H1 (cell line): ENCODE measurements at regions not wholly inside any gene's neighbourhood (a gene's known extent, or its start where the extent isn't known, plus 50 kb on each side); places are given as distances from the start of the nearest gene placed in this dataset.

ENCODE experiments used
- CTCF ChIA-PET: fragments of 300-600 bp; sonication (Branson Sonifier 250); formaldehyde crosslinking; loops from one replicate; lab custom pipeline; 2021; ENCODE audit not compliant: partially characterized antibody; lab: Charles Lee
- POLR2A ChIA-PET: fragments of 300-600 bp; sonication (Branson Sonifier 250); formaldehyde crosslinking; loops from one replicate; lab custom pipeline; 2021; ENCODE audit warnings: inconsistent platforms; ENCODE audit not compliant: partially characterized antibody; lab: Charles Lee
- DNase-seq, 2 experiments: peaks; one replicate each; pipeline versions ENCODE4 v3.0.0 to v3.0.0-alpha.2; 2010 to 2022; ENCODE audit warnings: low spot score in 2 of 2, low read depth in 1 of 2, mixed read lengths in 1 of 2
- FAIRE-seq: peaks from 2 replicates; lab custom pipeline; 2011; peaks lifted over from hg19 to GRCh38; lab: Jason Lieb, UNC
- H2AFZ ChIP-seq: 2 replicates; pipeline ENCODE4 v1.8.1; 2012; ENCODE audit warnings: low read length, inconsistent platforms
- H2AK5ac ChIP-seq: 2 replicates; pipeline ENCODE4 v1.6.1; 2013; ENCODE audit warnings: low read depth, low read length
- H2BK120ac ChIP-seq: replicated peaks from 2 replicates; pipeline ENCODE3; 2013; ENCODE audit warnings: low read depth, low read length, inconsistent platforms
- H2BK12ac ChIP-seq: 2 replicates; pipeline ENCODE4 v1.6.1; 2013; ENCODE audit warnings: low read depth, low read length
- H2BK15ac ChIP-seq: 2 replicates; pipeline ENCODE4 v1.6.1; 2013; ENCODE audit warnings: low read length
- H2BK20ac ChIP-seq: 2 replicates; pipeline ENCODE4 v1.6.1; 2013; ENCODE audit warnings: low read length
- H2BK5ac ChIP-seq: 2 replicates; pipeline ENCODE4 v1.6.1; 2013; ENCODE audit warnings: low read depth, low read length
- H3K14ac ChIP-seq: 2 replicates; pipeline ENCODE4 v1.6.1; 2013; ENCODE audit warnings: inconsistent platforms; ENCODE audit not compliant: insufficient read length
- H3K18ac ChIP-seq: 2 replicates; pipeline ENCODE4 v1.6.1; 2013; ENCODE audit warnings: low read length; ENCODE audit errors: extremely low read depth
- H3K23ac ChIP-seq: 2 replicates; pipeline ENCODE4 v1.6.1; 2013; ENCODE audit warnings: inconsistent platforms; ENCODE audit not compliant: insufficient read length
- H3K23me2 ChIP-seq: 2 replicates; pipeline ENCODE4 v1.6.1; 2013; ENCODE audit warnings: low read depth, low read length
- H3K27ac ChIP-seq: 2 replicates; pipeline ENCODE4 v1.6.1; 2011; ENCODE audit warnings: low read depth, low read length, inconsistent platforms
- H3K27me3 ChIP-seq, 4 experiments: replicated peaks in 1 of 4; 1 replicate in 1 of 4; 2 replicates in 3 of 4; pipeline versions ENCODE4 v1.6.1 to v1.8.1; 2011 to 2013; ENCODE audit warnings: low read length in 3 of 4, mild to moderate bottlenecking in 3 of 4, inconsistent platforms in 2 of 4, mixed read lengths in 2 of 4, moderate library complexity in 1 of 4; ENCODE audit not compliant: control insufficient read depth in 3 of 4, insufficient read depth in 3 of 4; ENCODE audit errors: extremely low read depth in 1 of 4
- H3K36me3 ChIP-seq, 4 experiments: 2 replicates each; pipeline versions ENCODE4 v1.6.1 to v1.8.1; 2011 to 2013; ENCODE audit warnings: mild to moderate bottlenecking in 4 of 4, low read length in 3 of 4, moderate library complexity in 2 of 4, control low read depth in 1 of 4, inconsistent platforms in 1 of 4; ENCODE audit not compliant: insufficient read depth in 4 of 4, control insufficient read depth in 2 of 4
- H3K4ac ChIP-seq: replicated peaks from 2 replicates; pipeline ENCODE3; 2013; ENCODE audit warnings: low read length, low read depth, mixed read lengths, inconsistent platforms; ENCODE audit not compliant: insufficient read length
- H3K4me1 ChIP-seq, 4 experiments: replicated peaks in 1 of 4; 1 replicate in 1 of 4; 2 replicates in 3 of 4; pipeline versions ENCODE4 v1.6.1 to v1.8.1; 2011 to 2013; ENCODE audit warnings: low read length in 3 of 4, inconsistent platforms in 2 of 4, mixed read lengths in 1 of 4; ENCODE audit not compliant: insufficient read depth in 4 of 4, control insufficient read depth in 3 of 4
- H3K4me2 ChIP-seq, 2 experiments: 2 replicates each; pipeline versions ENCODE4 v1.6.1 to v1.8.1; 2011 to 2013; ENCODE audit warnings: low read depth in 2 of 2, low read length in 2 of 2, control low read depth in 1 of 2, inconsistent platforms in 1 of 2, mild to moderate bottlenecking in 1 of 2; ENCODE audit not compliant: insufficient read depth in 1 of 2
- H3K4me3 ChIP-seq, 4 experiments: fragments of 200-600, 300-600 bp in 1 of 4; sonication (generic), shearing (Covaris generic), sonication (Bioruptor Twin) in 1 of 4; 2 replicates each; pipeline versions ENCODE4 v1.5.1 to v1.8.1; 2011 to 2016; ENCODE audit warnings: low read length in 4 of 4, low read depth in 3 of 4, control low read depth in 2 of 4, inconsistent platforms in 2 of 4, mild to moderate bottlenecking in 2 of 4, mixed read lengths in 1 of 4, moderate library complexity in 1 of 4; ENCODE audit not compliant: insufficient read depth in 2 of 4; ENCODE audit errors: extremely low read depth in 1 of 4
- H3K56ac ChIP-seq: replicated peaks from 2 replicates; pipeline ENCODE3; 2013; ENCODE audit warnings: low read depth, mild to moderate bottlenecking, mixed read lengths, low read length, inconsistent platforms; ENCODE audit not compliant: insufficient read length
- H3K79me1 ChIP-seq: 2 replicates; pipeline ENCODE4 v1.6.1; 2013; ENCODE audit warnings: low read depth, low read length, control low read depth
- H3K79me2 ChIP-seq, 2 experiments: 2 replicates each; pipeline versions ENCODE4 v1.6.1 to v1.8.1; 2012 to 2013; ENCODE audit warnings: low read length in 2 of 2, mild to moderate bottlenecking in 2 of 2, inconsistent platforms in 1 of 2; ENCODE audit not compliant: insufficient read depth in 2 of 2, control insufficient read depth in 1 of 2
- H3K9ac ChIP-seq, 4 experiments: replicated peaks in 1 of 4; 1 replicate in 1 of 4; 2 replicates in 3 of 4; pipeline versions ENCODE4 v1.6.1 to v1.8.1; 2011 to 2013; ENCODE audit warnings: low read depth in 3 of 4, low read length in 3 of 4, control low read depth in 2 of 4, mild to moderate bottlenecking in 2 of 4, moderate library complexity in 2 of 4, inconsistent platforms in 1 of 4; ENCODE audit errors: extremely low read depth in 1 of 4
- H3K9me3 ChIP-seq, 2 experiments: 2 replicates each; pipeline versions ENCODE4 v1.6.1 to v1.8.1; 2012 to 2013; ENCODE audit warnings: mild to moderate bottlenecking in 2 of 2, moderate library complexity in 2 of 2, control low read depth in 1 of 2, inconsistent platforms in 1 of 2, low read depth in 1 of 2, low read length in 1 of 2, mixed read lengths in 1 of 2; ENCODE audit not compliant: insufficient read depth in 2 of 2
- H4K20me1 ChIP-seq, 2 experiments: replicated peaks in 1 of 2; 2 replicates each; pipeline versions ENCODE3 to v1.8.1; 2011 to 2013; ENCODE audit warnings: inconsistent platforms in 2 of 2, low read length in 2 of 2, mild to moderate bottlenecking in 1 of 2; ENCODE audit not compliant: insufficient read depth in 2 of 2, control insufficient read depth in 1 of 2
- H4K5ac ChIP-seq: 2 replicates; pipeline ENCODE4 v1.6.1; 2013; ENCODE audit warnings: low read length, low read depth, mixed read lengths, inconsistent platforms; ENCODE audit not compliant: insufficient read length
- H4K8ac ChIP-seq: 2 replicates; pipeline ENCODE4 v1.8.0; 2013; ENCODE audit warnings: mild to moderate bottlenecking, moderate library complexity, low read length, inconsistent platforms; ENCODE audit not compliant: insufficient read depth; ENCODE audit errors: extremely low read depth
- H4K91ac ChIP-seq: replicated peaks from 2 replicates; pipeline ENCODE3; 2013; ENCODE audit warnings: low read length, mixed read lengths, inconsistent platforms; ENCODE audit not compliant: insufficient read length
- E2F6 ChIP-seq: IDR thresholded peaks from 2 replicates; pipeline ENCODE4 v1.6.1; 2012; ENCODE audit warnings: inconsistent platforms
- EP300 ChIP-seq, 2 experiments: IDR thresholded peaks; 1 replicate in 1 of 2; 2 replicates in 1 of 2; pipeline ENCODE4 v1.6.1; 2011 to 2012; ENCODE audit warnings: low read depth in 2 of 2, low read length in 2 of 2, mild to moderate bottlenecking in 2 of 2, borderline replicate concordance in 1 of 2, inconsistent platforms in 1 of 2, moderate library complexity in 1 of 2
- HDAC2 ChIP-seq, 2 experiments: fragments of 300-600 bp in 1 of 2; sonication (generic) in 1 of 2; IDR thresholded peaks; 2 replicates each; pipeline ENCODE4 v1.6.1; 2011 to 2012; ENCODE audit warnings: low read depth in 2 of 2, low read length in 2 of 2, mild to moderate bottlenecking in 2 of 2, moderate library complexity in 2 of 2, borderline replicate concordance in 1 of 2, inconsistent platforms in 1 of 2
- HDAC6 ChIP-seq: IDR thresholded peaks from one replicate; pipeline ENCODE4 v1.7.1; 2012; ENCODE audit warnings: low read depth, mild to moderate bottlenecking, inconsistent platforms, low read length, moderate library complexity
- KDM1A ChIP-seq: fragments of 200-600, 300-600 bp; sonication (generic); IDR thresholded peaks from 2 replicates; pipeline ENCODE4 v1.7.1; 2016; ENCODE audit warnings: mild to moderate bottlenecking, low read length, borderline replicate concordance
- RNF2 ChIP-seq: fragments of 200-900, 300-1000 bp; sonication (generic); IDR thresholded peaks from 2 replicates; pipeline ENCODE4 v1.7.1; 2016; ENCODE audit warnings: borderline replicate concordance, low read depth, mild to moderate bottlenecking, antibody characterized with exemption, low read length; ENCODE audit not compliant: poor library complexity, severe bottlenecking; ENCODE audit errors: missing control alignments
- SP4 ChIP-seq: IDR thresholded peaks from 2 replicates; pipeline ENCODE4 v1.6.1; 2012; ENCODE audit warnings: low read length, inconsistent platforms
- SRF ChIP-seq: IDR thresholded peaks from 2 replicates; pipeline ENCODE4 v1.6.1; 2011; ENCODE audit warnings: mild to moderate bottlenecking, low read depth, low read length, moderate library complexity
- TAF1 ChIP-seq: IDR thresholded peaks from 2 replicates; pipeline ENCODE4 v1.6.1; 2011; ENCODE audit warnings: mild to moderate bottlenecking, low read depth, low read length
- TAF7 ChIP-seq: optimal IDR thresholded peaks from 2 replicates; pipeline ENCODE3; 2011; ENCODE audit warnings: low read depth, mild to moderate bottlenecking, inconsistent platforms, low read length, moderate library complexity, borderline replicate concordance
- TBP ChIP-seq: IDR thresholded peaks from 2 replicates; pipeline ENCODE4 v1.6.1; 2011; ENCODE audit warnings: low read depth, low read length, improper control_type of control experiment
- TCF12 ChIP-seq: IDR thresholded peaks from 2 replicates; pipeline ENCODE4 v1.6.1; 2011; ENCODE audit warnings: low read depth, mild to moderate bottlenecking, low read length
- YY1 ChIP-seq: IDR thresholded peaks from 2 replicates; pipeline ENCODE4 v1.6.1; 2011; ENCODE audit warnings: low read depth, mild to moderate bottlenecking, low read length
- WGBS, 2 experiments: shearing (Covaris generic) in 1 of 2; methylation state at CpG; one replicate each; pipeline versions ENCODE4 v1.1.6 to v1.1.7; 2013 to 2015; ENCODE audit warnings: low lambda C conversion rate in 2 of 2, mixed read lengths in 2 of 2, inconsistent platforms in 1 of 2, low coverage in 1 of 2, missing lambda C conversion rate in 1 of 2; ENCODE audit not compliant: insufficient replicate concordance in 2 of 2, insufficient coverage in 1 of 2, insufficient read length in 1 of 2; ENCODE audit errors: extremely low coverage in 1 of 2, missing lambda C conversion rate in 1 of 2; 5-methylcytosine and 5-hydroxymethylcytosine counted together

- WGBS, 2 experiments = 96% methylated on average over 5 of the region's 5 CpGs; no CpG with 5 or more reads in 1 of the 2 experiments
- H3K27me3 ChIP-seq = no peaks in the 10 kb centered on the region
- H3K23me2 ChIP-seq = no peaks in the 10 kb centered on the region
- no peak overlapping the region for H2BK15ac ChIP-seq
- H3K4ac ChIP-seq = no peak overlapping the region
- H4K91ac ChIP-seq = no peak overlapping the region
- H3K36me3 ChIP-seq = no peaks in the 10 kb centered on the region
- no peak overlapping the region for H3K27ac ChIP-seq
- no peaks in the 10 kb centered on the region for H4K20me1 ChIP-seq
- CTCF ChIA-PET = interaction anchor here (1.3 kb wide), 1 partner anchor 12 kb away, joined by 3 read pairs; no protein-coding TSS in a partner anchor
- no peak overlapping the region for H2BK120ac ChIP-seq
- H2BK12ac ChIP-seq = no peak overlapping the region
- no peak overlapping the region for H3K9ac ChIP-seq
- no peak overlapping the region for H3K4me2 ChIP-seq
- H3K56ac ChIP-seq = no peak overlapping the region
- no peaks in the 10 kb centered on the region for H3K79me1 ChIP-seq
- H2BK20ac ChIP-seq = no peak overlapping the region
- H4K5ac ChIP-seq = no peak overlapping the region
- no peak overlapping the region for H3K4me3 ChIP-seq
- no peak overlapping the region for H2AK5ac ChIP-seq
- H2AFZ ChIP-seq = no peak overlapping the region
- POLR2A ChIA-PET = no interaction called here
- FAIRE-seq (no peak), DNase-seq (no peak)
- no peak overlapping the region for H3K18ac ChIP-seq
- H3K14ac ChIP-seq = no peak overlapping the region
- H3K9me3 ChIP-seq = no peaks in the 10 kb centered on the region
- no peak overlapping the region for H2BK5ac ChIP-seq
- TF ChIP-seq RNF2 = no peak
- no peak for TF ChIP-seq TAF7
- TF ChIP-seq HDAC2 (IDR thresholded peaks at IDR 0.05; ENCODE audit: borderline replicate concordance in 1 of 2, low read depth in 2 of 2, low read length in 2 of 2) = no peak
- TF ChIP-seq YY1 = no peak
- TF ChIP-seq SP4 = no peak
- no peak for TF ChIP-seq HDAC6
- no peak for TF ChIP-seq E2F6
- TF ChIP-seq SRF = no peak
- no peak for TF ChIP-seq TCF12
- no peak for TF ChIP-seq EP300 (IDR thresholded peaks at IDR 0.05; ENCODE audit: borderline replicate concordance in 1 of 2, low read depth in 2 of 2, low read length in 2 of 2)
- no peak for TF ChIP-seq TAF1
- TF ChIP-seq TBP = no peak
- TF ChIP-seq KDM1A = no peak
- H3K79me2 ChIP-seq = no peaks in the 10 kb centered on the region
- H3K4me1 ChIP-seq = peaks cover 0 to 4% (median 2%) of the 10 kb centered on the region in 4 experiments; a peak in 2 of 7 replicates
- H4K8ac ChIP-seq = no peak overlapping the region
- H3K23ac ChIP-seq = no peak overlapping the region
These were observed 242.7 kb upstream of the STT3B start for GRCh38 chr3:31290046-31290445.
